ENCODE measurements at regions not wholly inside any gene's neighbourhood (a gene's known extent, or its start where the extent isn't known, plus 50 kb on each side); places are given as distances from the start of the nearest gene placed in this dataset.

- Mint-ChIP-seq H3K27ac (no peak overlapping the region), H3K27me3 (ENCODE audit: low read depth in 2 of 2) (no peaks in the 10 kb centered on the region), H3K9me3 (peaks cover 2 to 9% of the 10 kb centered on the region in 2 donors), H3K4me3 (no peak overlapping the region), H3K4me1 (no peaks in the 10 kb centered on the region), H3K36me3 (no peaks in the 10 kb centered on the region)
- ATAC-seq (no peak), DNase-seq (no peak)
- H3K9me3 ChIP-seq (ENCODE audit: control insufficient read depth, insufficient read depth, low read length), result peaks cover 15% of the 10 kb centered on the region
- no peaks in the 10 kb centered on the region for H3K4me1 ChIP-seq (ENCODE audit: control insufficient read depth, insufficient read depth, low read length)
- H3K27ac ChIP-seq (ENCODE audit: low read length), result no peak overlapping the region
- H3K36me3 ChIP-seq (ENCODE audit: control insufficient read depth, insufficient read depth, low read length), result no peaks in the 10 kb centered on the region
- no peak for TF ChIP-seq CTCF (IDR thresholded peaks at IDR 0.05)
- H3K4me3 ChIP-seq (ENCODE audit: low read length), result no peak overlapping the region
- intact Hi-C loops (cut with micrococcal nuclease), result no loop called here
- WGBS (ENCODE audit: insufficient coverage), result 63% methylated on average over 2 of the region's 2 CpGs
- no peaks in the 10 kb centered on the region for H3K27me3 ChIP-seq (ENCODE audit: control insufficient read depth, insufficient read depth, low read length)
These were observed 524.8 kb downstream of the PPARGC1A start for GRCh38 chr4:23365086-23365485.

- DNase-seq (no peak), ATAC-seq (no peak)
- Mint-ChIP-seq H3K27ac (no peak overlapping the region), H3K4me1 (no peaks in the 10 kb centered on the region), H3K4me3 (no peak overlapping the region), H3K27me3 (ENCODE audit: low read depth in 2 of 2) (no peaks in the 10 kb centered on the region), H3K9me3 (peaks cover 2 to 9% of the 10 kb centered on the region in 2 donors), H3K36me3 (no peaks in the 10 kb centered on the region)
- H3K27me3 ChIP-seq (ENCODE audit: control insufficient read depth, insufficient read depth, low read length), result no peaks in the 10 kb centered on the region
- TF ChIP-seq CTCF (IDR thresholded peaks at IDR 0.05), result no peak
- H3K36me3 ChIP-seq (ENCODE audit: control insufficient read depth, insufficient read depth, low read length), result no peaks in the 10 kb centered on the region
- H3K4me3 ChIP-seq (ENCODE audit: low read length), result no peak overlapping the region
- intact Hi-C loops (cut with micrococcal nuclease), result no loop called here
- H3K9me3 ChIP-seq (ENCODE audit: control insufficient read depth, insufficient read depth, low read length), result peaks cover 16% of the 10 kb centered on the region
- H3K27ac ChIP-seq (ENCODE audit: low read length), result no peak overlapping the region
- 71% methylated on average over 2 of the region's 4 CpGs for WGBS (ENCODE audit: insufficient coverage)
- H3K4me1 ChIP-seq (ENCODE audit: control insufficient read depth, insufficient read depth, low read length), result no peaks in the 10 kb centered on the region
These were observed 525.7 kb downstream of the PPARGC1A start for GRCh38 chr4:23364167-23364566.

- H3K27ac ChIP-seq (ENCODE audit: low read length), result no peak overlapping the region
- intact Hi-C loops (cut with micrococcal nuclease), result no loop called here
- TF ChIP-seq CTCF (IDR thresholded peaks at IDR 0.05), result no peak
- peaks cover 16% of the 10 kb centered on the region for H3K9me3 ChIP-seq (ENCODE audit: control insufficient read depth, insufficient read depth, low read length)
- Mint-ChIP-seq H3K27ac (no peak overlapping the region), H3K9me3 (peaks cover 0 to 6% of the 10 kb centered on the region in 2 donors), H3K36me3 (no peaks in the 10 kb centered on the region), H3K4me3 (no peak overlapping the region), H3K27me3 (ENCODE audit: low read depth in 2 of 2) (no peaks in the 10 kb centered on the region), H3K4me1 (no peaks in the 10 kb centered on the region)
- ATAC-seq (no peak), DNase-seq (no peak)
- H3K27me3 ChIP-seq (ENCODE audit: control insufficient read depth, insufficient read depth, low read length), result no peaks in the 10 kb centered on the region
- 95% methylated on average over 8 of the region's 9 CpGs for WGBS (ENCODE audit: insufficient coverage)
- no peaks in the 10 kb centered on the region for H3K4me1 ChIP-seq (ENCODE audit: control insufficient read depth, insufficient read depth, low read length)
- no peak overlapping the region for H3K4me3 ChIP-seq (ENCODE audit: low read length)
- H3K36me3 ChIP-seq (ENCODE audit: control insufficient read depth, insufficient read depth, low read length), result no peaks in the 10 kb centered on the region
These were observed 528.4 kb downstream of the PPARGC1A start for GRCh38 chr4:23361453-23361852.

- H3K9me3 ChIP-seq (ENCODE audit: control insufficient read depth, insufficient read depth, low read length), result peaks cover 16% of the 10 kb centered on the region
- Mint-ChIP-seq H3K27ac (no peak overlapping the region), H3K27me3 (ENCODE audit: low read depth in 2 of 2) (no peaks in the 10 kb centered on the region), H3K9me3 (peaks cover 2 to 7% of the 10 kb centered on the region in 2 donors), H3K4me1 (no peaks in the 10 kb centered on the region), H3K4me3 (no peak overlapping the region), H3K36me3 (no peaks in the 10 kb centered on the region)
- H3K4me1 ChIP-seq (ENCODE audit: control insufficient read depth, insufficient read depth, low read length), result no peaks in the 10 kb centered on the region
- no peak for ATAC-seq
- no peaks in the 10 kb centered on the region for H3K27me3 ChIP-seq (ENCODE audit: control insufficient read depth, insufficient read depth, low read length)
- intact Hi-C loops (cut with micrococcal nuclease), result no loop called here
- WGBS (ENCODE audit: insufficient coverage), result 89% methylated on average over 1 of the region's 1 CpG
- no peak for TF ChIP-seq CTCF (IDR thresholded peaks at IDR 0.05)
- H3K27ac ChIP-seq (ENCODE audit: low read length), result no peak overlapping the region
- H3K36me3 ChIP-seq (ENCODE audit: control insufficient read depth, insufficient read depth, low read length), result no peaks in the 10 kb centered on the region
- no peak for DNase-seq
- H3K4me3 ChIP-seq (ENCODE audit: low read length), result no peak overlapping the region
These were observed 529.1 kb downstream of the PPARGC1A start for GRCh38 chr4:23360718-23361117.

All from natural killer cell (primary cell).